Fibroblast of skin of scalp (primary cell): ENCODE measurements at regions not wholly inside any gene's neighbourhood (a gene's known extent, or its start where the extent isn't known, plus 50 kb on each side); places are given as distances from the start of the nearest gene placed in this dataset.
A peak's percentile ranks its signal among the peaks of the same experiment; 100 is the strongest.

Source experiments
- DNase-seq: peaks from one replicate; pipeline ENCODE4 v3.0.0-alpha.2; 2013

GRCh38 chr18:76252880-76253279 is 242.2 kb downstream of the ZNF516 start:
- no peak for DNase-seq

- no peak for DNase-seq
These were observed 242.9 kb downstream of the ZNF516 start for GRCh38 chr18:76252139-76252538.

- DNase-seq, result no peak
These were observed 243.4 kb downstream of the ZNF516 start for GRCh38 chr18:76251691-76252090.

- peak; percentile 12 for DNase-seq
These were observed 248.5 kb downstream of the ZNF516 start for GRCh38 chr18:76246590-76246989.

- no peak for DNase-seq
These were observed 260.4 kb downstream of the ZNF516 start for GRCh38 chr18:76234676-76235060.

GRCh38 chr18:76233876-76234675 is 261.0 kb downstream of the ZNF516 start:
- no peak for DNase-seq

- DNase-seq, result no peak
These were observed 261.6 kb downstream of the ZNF516 start for GRCh38 chr18:76233406-76233805.

GRCh38 chr18:76232779-76233178 is 262.3 kb downstream of the ZNF516 start:
- DNase-seq, result no peak

- DNase-seq, result no peak
These were observed 263.0 kb downstream of the ZNF516 start for GRCh38 chr18:76232010-76232409.

GRCh38 chr18:76231402-76231801 is 263.6 kb downstream of the ZNF516 start:
- DNase-seq, result no peak

- no peak for DNase-seq
These were observed 264.3 kb downstream of the ZNF516 start for GRCh38 chr18:76230791-76231190.

- no peak for DNase-seq
These were observed 266.3 kb downstream of the ZNF516 start for GRCh38 chr18:76228716-76229115.

GRCh38 chr18:76227759-76228158 is 267.3 kb downstream of the ZNF516 start:
- DNase-seq, result no peak

GRCh38 chr18:76223403-76223802 is 271.6 kb downstream of the ZNF516 start:
- no peak for DNase-seq

- no peak for DNase-seq
These were observed 276.0 kb downstream of the ZNF516 start for GRCh38 chr18:76219023-76219422.

GRCh38 chr18:76216096-76216495 is 278.9 kb downstream of the ZNF516 start:
- no peak for DNase-seq

GRCh38 chr18:76213991-76214390 is 281.1 kb downstream of the ZNF516 start:
- no peak for DNase-seq

GRCh38 chr18:76212960-76213359 is 282.1 kb downstream of the ZNF516 start:
- no peak for DNase-seq

- DNase-seq, result peak; percentile 62
These were observed 285.4 kb downstream of the ZNF516 start for GRCh38 chr18:76209597-76209996.

- no peak for DNase-seq
These were observed 286.2 kb downstream of the ZNF516 start for GRCh38 chr18:76208678-76209306.

- DNase-seq, result no peak
These were observed 289.1 kb downstream of the ZNF516 start for GRCh38 chr18:76205906-76206305.

- no peak for DNase-seq
These were observed 291.5 kb downstream of the ZNF516 start for GRCh38 chr18:76203552-76203951.

GRCh38 chr18:76202322-76202721 is 292.7 kb downstream of the ZNF516 start:
- DNase-seq, result no peak

GRCh38 chr18:76195601-76196000 is 299.4 kb downstream of the ZNF516 start:
- DNase-seq, result peak; percentile 9
